NCI-H524 treated with DMSO at 0.1 percent for 48 hours (cell line): ENCODE measurements at regions not wholly inside any gene's neighbourhood (a gene's known extent, or its start where the extent isn't known, plus 50 kb on each side); places are given as distances from the start of the nearest gene placed in this dataset.

Experiments
- DNase-seq: peaks from one replicate; lab custom pipeline; 2025; lab: John Stamatoyannopoulos, UW

DNA sequence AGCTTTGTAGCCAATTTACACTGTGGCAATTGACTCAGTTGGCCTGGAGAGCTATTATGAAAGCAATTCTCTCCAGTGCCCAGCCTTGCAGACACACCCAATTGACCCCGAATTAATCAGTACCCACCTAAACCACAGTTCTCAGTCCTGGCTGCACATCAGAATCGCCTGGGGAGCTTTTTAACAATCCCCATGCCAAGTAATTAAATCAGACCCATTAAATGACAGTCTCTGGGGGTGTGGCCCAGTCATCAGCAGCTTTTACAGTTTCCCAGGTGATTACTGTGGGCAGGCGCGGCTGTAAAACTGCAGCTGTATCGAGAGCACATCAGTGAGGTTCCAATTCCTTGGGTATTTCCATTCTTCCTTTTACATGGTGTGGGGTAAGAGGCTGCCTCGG, 460.9 kb upstream of the FAT1 start:
- no peak for DNase-seq

DNA sequence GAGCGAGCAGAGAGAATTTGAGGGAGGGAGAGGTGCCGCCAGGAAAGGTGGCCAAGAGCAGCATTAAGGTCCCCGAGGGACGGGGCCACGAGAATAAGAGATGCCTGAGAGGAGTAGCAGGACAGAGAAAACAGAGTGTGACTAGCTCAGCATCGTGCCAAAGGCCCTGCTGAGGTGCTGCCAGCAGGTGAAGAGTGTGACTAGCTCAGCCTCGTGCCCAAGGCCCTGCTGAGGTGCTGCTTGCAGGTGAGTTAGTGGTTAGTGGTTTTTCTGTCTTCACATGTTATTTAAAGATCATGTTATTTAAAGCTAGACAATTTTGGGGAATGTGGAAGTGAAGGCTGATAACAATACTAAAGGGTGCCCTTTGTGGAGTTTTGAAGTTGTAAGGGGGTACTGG, 464.5 kb upstream of the FAT1 start:
- no peak for DNase-seq

DNA sequence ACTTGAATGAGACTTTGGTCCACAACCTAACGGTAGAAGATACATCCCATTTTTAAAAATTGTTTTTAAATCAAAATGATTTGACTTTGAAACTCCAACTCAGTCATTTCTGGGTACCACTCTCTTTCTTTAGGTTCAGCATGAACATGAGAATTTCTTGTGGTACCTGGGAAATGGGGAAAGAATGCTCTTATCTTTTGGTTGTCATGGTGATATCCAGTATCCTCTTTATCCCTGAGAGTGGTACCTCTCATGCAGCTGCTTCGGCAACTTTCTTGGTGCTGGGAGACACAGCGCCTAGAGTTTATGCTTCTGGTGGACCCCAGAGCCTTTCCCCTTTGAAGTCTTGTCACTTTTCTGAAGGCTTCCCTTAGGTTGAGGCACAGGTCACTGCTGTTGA, 465.1 kb upstream of the FAT1 start:
- no peak for DNase-seq

GRCh38 chr4:187190390-187190789, 466.7 kb upstream of the FAT1 start:
- DNase-seq, result no peak

DNA sequence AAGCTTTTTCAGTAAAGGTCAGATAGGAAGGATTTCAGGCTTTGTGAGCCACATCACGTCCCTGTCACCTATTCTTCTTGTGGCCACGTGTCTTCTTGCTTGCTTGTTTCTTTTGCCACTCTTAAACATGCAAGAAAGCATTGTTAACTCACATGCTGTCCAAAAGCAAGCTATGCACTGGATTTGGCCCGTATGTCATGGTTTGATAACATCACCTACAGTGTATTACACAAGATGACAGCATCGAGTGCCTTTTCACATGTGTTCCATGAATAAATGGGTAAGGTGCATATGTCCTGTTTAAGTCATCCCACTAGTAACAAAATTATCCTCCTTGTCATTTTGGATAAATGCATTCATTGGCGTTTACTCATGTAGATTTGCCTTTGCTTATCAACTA, 468.0 kb upstream of the FAT1 start:
- no peak for DNase-seq

DNA sequence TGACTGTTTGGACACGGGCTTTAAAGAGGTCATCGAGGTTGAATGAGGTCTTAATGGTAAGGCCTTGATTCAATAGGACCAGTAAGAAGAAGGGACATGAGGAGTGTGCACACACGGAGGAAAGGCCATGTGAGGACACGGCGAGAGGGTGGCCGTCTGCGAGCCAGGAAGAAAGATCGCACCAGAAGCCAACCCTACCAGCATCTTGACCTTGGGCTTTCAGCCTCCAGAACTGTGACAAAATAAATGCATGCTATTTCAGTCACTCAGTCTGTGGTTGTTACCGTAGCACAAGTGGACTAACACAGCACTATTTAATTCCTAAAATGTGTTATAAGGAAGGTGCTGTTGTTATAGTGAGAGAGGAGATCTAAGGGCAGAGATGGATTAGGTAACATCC, 468.6 kb upstream of the FAT1 start:
- no peak for DNase-seq

DNA sequence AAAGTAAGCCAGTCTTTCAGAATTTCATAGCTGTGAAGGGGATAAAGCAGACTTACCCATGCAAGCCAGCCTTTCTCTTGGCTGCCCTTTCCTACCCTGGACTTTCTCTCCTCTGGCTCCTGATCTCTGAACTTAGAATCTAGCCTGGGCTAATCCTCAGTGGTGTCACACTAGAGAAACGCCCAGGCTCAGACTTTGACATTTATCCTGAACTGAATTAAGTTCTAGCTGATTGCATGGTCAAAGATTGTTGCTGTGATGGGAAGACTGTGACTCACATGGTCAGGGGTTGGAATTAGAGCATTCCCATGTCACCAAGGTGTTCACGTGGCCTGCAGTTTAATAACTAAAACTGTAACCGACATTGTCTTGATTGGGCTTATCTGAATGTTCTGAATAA, 469.5 kb upstream of the FAT1 start:
- DNase-seq, result no peak

DNA sequence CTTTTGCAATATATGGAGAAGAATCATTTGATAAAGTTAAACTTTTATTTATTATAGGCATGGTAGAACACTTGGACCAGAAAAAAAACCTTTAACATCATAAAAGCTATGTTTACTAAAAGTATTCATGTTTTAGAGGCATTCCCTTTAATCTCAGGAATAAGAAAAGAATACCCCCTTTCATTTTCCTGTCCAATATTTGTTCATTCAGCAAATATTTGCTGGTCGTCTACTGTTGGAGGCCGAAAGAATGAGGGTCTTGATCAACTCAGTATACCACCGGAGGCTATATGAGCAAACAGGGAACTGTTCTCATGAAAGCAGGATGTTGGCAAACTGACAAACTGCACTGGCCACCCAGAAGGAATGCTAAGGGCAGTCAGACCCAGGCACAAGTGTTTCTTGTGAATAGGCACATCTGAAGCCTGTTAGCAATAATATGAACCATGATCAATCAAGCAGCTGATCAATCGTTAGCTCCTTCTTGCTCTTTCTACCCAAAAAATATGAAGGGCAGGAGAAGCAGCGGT, 480.8 kb upstream of the FAT1 start:
- no peak for DNase-seq

DNA sequence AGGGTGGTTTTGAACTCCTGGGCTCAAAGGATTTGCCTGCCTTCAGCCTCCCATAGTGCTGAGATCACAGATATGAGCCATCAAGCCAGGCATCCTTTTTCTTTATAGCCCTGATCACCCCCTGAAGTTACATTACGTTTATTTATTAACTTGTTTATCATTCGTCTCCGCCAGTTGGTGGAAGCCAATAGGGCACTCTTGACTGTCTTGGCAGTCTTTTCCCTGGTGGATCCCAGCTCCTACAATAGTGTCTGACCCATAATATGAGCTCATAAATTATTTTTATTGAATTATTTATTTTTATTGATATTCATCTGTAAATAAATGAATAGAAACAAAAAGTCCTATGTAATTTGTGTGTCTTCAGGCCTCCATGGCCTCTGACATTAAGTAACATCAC, 484.3 kb upstream of the FAT1 start:
- DNase-seq, result no peak

GRCh38 chr4:187208651-187209050, 485.0 kb upstream of the FAT1 start:
- DNase-seq, result no peak

DNA sequence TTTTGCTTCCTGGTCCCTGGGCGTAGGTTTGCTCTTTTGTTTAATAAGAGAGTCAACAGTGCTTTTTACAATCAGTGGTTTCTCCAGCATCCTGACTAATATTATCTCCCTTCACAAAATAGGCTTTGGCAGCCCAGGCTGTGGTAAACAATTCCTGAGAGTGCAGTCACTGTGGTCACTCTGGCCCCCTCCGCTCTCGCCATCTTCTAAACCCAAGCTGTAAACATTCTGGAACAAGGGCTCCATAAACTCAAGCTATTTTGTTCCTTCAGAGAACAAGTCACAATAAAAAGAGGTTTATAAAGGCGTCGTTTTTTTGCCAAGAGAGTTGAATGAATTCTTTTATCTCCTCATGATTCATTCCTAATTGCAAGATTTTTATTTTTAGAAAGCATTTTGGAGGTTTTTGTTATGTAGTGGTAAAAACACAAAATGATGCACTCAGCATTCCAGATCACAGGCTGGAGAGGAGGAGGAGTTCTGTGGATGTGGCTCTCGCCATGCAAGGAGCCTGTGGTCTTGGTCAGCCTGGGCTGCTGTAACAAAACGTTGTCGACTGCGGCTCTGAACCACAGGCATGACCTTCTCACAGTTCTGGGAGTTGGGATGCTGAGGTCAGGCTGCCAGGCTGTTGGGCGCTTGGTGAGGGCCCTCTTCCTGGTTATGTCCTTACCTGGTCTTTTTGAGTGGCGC, 486.4 kb upstream of the FAT1 start:
- DNase-seq, result no peak

DNA sequence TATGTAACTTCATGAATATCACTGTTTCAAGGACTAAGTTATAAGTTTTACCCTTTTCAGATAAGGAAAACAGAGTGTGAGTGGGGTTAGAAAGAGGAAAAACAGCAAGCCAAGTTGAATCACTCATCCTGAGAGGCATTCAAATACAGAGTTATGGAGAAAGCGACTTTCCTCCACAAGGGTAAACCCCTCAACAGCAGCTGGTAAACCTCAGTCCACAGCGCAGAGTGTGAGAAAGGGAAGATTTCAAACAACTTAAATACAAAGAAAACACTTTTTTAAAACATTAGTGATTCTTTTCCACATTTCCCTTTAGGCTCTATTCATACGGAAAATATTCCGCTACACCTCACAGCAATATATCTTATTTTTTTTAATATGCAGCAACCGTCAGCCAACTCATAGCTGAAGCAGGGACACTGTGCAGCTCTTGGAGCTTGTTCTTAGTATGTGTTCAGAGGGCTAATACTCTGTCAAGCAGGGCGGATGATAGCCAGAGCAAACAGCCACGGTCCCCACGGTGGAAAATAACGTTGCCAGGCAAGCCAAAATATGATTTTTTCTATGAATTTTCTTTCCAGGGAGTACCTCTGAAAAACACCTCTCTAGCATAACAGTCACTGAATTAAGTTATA, 488.9 kb upstream of the FAT1 start:
- DNase-seq, result no peak

DNA sequence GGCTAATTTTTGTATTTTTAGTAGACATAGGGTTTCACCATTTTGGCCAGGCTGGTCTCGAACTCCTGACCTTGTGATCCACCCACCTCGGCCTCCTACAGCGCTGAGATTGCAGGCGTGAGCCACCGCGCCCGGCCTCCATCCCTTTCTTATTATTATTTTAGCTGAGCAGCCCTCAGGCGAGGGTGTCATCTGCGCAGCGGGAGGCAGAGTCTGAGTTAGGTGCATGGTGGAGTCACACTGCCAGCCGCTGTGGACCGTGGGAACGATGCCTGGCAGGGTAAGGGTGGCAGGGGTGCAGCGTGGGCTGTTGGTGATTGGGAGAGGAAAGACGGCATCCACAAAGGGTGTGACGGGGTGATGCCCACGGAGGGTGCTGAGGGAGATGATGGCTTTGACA, 491.8 kb upstream of the FAT1 start:
- no peak for DNase-seq

- DNase-seq, result no peak
These were observed 495.1 kb upstream of the FAT1 start for GRCh38 chr4:187218705-187219245.

- DNase-seq, result no peak
These were observed 500.9 kb upstream of the FAT1 start for GRCh38 chr4:187224560-187224959.

GRCh38 chr4:187227907-187228704, 504.4 kb upstream of the FAT1 start:
- no peak for DNase-seq

DNA sequence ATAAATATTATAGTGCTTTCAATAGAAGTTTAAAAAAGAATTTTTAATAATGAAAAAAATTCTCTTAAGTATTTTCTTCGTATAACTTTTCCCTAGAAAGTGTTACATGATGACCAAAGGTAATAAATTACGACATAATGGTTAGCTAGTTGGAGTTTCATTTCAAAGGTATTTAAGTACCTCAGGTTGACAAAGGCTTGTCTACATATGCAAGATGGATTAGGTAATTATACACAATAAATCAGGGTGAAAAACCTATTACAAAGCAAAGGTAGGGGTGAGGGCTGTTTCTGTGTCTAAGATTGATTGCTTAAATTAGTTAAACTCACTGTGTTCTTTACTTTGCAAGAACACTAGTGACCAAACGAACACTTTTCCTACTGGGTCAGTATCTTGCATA, 508.5 kb upstream of the FAT1 start:
- no peak for DNase-seq

GRCh38 chr4:187232796-187233195, 509.1 kb upstream of the FAT1 start:
- no peak for DNase-seq

GRCh38 chr4:187235456-187236170, 512.0 kb upstream of the FAT1 start:
- DNase-seq, result no peak

GRCh38 chr4:187236209-187236890, 512.7 kb upstream of the FAT1 start:
- DNase-seq, result no peak

- DNase-seq, result no peak
These were observed 515.0 kb upstream of the FAT1 start for GRCh38 chr4:187238646-187239045.

GRCh38 chr4:187251896-187252295, 528.2 kb upstream of the FAT1 start:
- DNase-seq, result no peak
